GM23338 (cell line): ENCODE measurements at regions not wholly inside any gene's neighbourhood (a gene's known extent, or its start where the extent isn't known, plus 50 kb on each side); places are given as distances from the start of the nearest gene placed in this dataset.

Experiments used
- ATAC-seq: fragments of 200-7000 bp; cut with Tn5 transposase; 3 replicates; pipeline ENCODE4 v1.9.1; 2020
- DNase-seq: peaks from one replicate; pipeline ENCODE4 v3.0.0-alpha.2; 2015; ENCODE audit warnings: low spot score
- H2AFZ ChIP-seq: fragments of 200-600 bp; sonication (generic); 2 replicates; pipeline ENCODE4 v1.8.0; 2016; ENCODE audit warnings: antibody characterized with exemption, mild to moderate bottlenecking, moderate library complexity
- H3F3A ChIP-seq: fragments of 200-600 bp; sonication (generic); replicated peaks from 2 replicates; pipeline ENCODE4 v1.8.0; 2017; ENCODE audit warnings: antibody characterized with exemption, mixed run types, low read depth
- H3K27ac ChIP-seq: fragments of 200-600 bp; sonication (generic); 2 replicates; pipeline ENCODE4 v1.6.1; 2016; ENCODE audit warnings: low read depth
- H3K27me3 ChIP-seq: fragments of 200-600 bp; sonication (generic); 2 replicates; pipeline ENCODE4 v1.8.0; 2016; ENCODE audit warnings: mild to moderate bottlenecking, mixed run types, moderate library complexity; ENCODE audit not compliant: insufficient read depth
- H3K36me3 ChIP-seq: fragments of 200-600 bp; sonication (generic); 2 replicates; pipeline ENCODE4 v1.8.0; 2016; ENCODE audit warnings: mild to moderate bottlenecking; ENCODE audit not compliant: insufficient read depth
- H3K4me1 ChIP-seq: fragments of 200-600 bp; sonication (generic); 2 replicates; pipeline ENCODE4 v1.8.0; 2016; ENCODE audit warnings: mild to moderate bottlenecking, moderate library complexity; ENCODE audit not compliant: insufficient read depth
- H3K4me2 ChIP-seq: fragments of 200-600 bp; sonication (generic); 2 replicates; pipeline ENCODE4 v1.7.1; 2017; ENCODE audit warnings: mixed run types
- H3K4me3 ChIP-seq: fragments of 200-600 bp; sonication (generic); 2 replicates; pipeline ENCODE4 v1.6.1; 2016; ENCODE audit warnings: mixed run types
- H3K79me2 ChIP-seq: fragments of 200-600 bp; sonication (generic); replicated peaks from 2 replicates; pipeline ENCODE4 v1.8.0; 2017; ENCODE audit warnings: mild to moderate bottlenecking; ENCODE audit not compliant: insufficient read depth
- H3K9me2 ChIP-seq: fragments of 200-600 bp; sonication (generic); 2 replicates; pipeline ENCODE4 v1.8.0; 2017; ENCODE audit not compliant: insufficient read depth
- H4K20me1 ChIP-seq: fragments of 200-600 bp; sonication (generic); replicated peaks from 2 replicates; pipeline ENCODE4 v1.8.0; 2017; ENCODE audit warnings: mild to moderate bottlenecking; ENCODE audit not compliant: insufficient read depth
- H3K27ac Mint-ChIP-seq: 2 replicates; pipeline ENCODE4 v1.8.0; 2020; ENCODE audit warnings: inconsistent platforms, mild to moderate bottlenecking, moderate library complexity, mixed read lengths
- H3K27me3 Mint-ChIP-seq: 3 replicates; pipeline ENCODE4 v1.8.0; 2022; ENCODE audit warnings: low read depth, mild to moderate bottlenecking, moderate library complexity, mixed read lengths, inconsistent platforms; ENCODE audit not compliant: insufficient read depth, poor library complexity
- H3K36me3 Mint-ChIP-seq: 3 replicates; pipeline ENCODE4 v1.8.0; 2021; ENCODE audit warnings: low read depth, mild to moderate bottlenecking, inconsistent platforms, moderate library complexity, mixed read lengths
- H3K4me1 Mint-ChIP-seq: 3 replicates; pipeline ENCODE4 v1.8.0; 2020; ENCODE audit warnings: mild to moderate bottlenecking, inconsistent platforms, mixed read lengths
- H3K4me3 Mint-ChIP-seq: 3 replicates; pipeline ENCODE4 v1.8.0; 2021; ENCODE audit warnings: moderate library complexity, mild to moderate bottlenecking, inconsistent platforms, mixed read lengths
- H3K9me3 Mint-ChIP-seq: 3 replicates; pipeline ENCODE4 v1.8.0; 2020; ENCODE audit warnings: moderate library complexity, mild to moderate bottlenecking, inconsistent platforms, mixed read lengths
- CTCF ChIP-seq, 2 experiments: fragments of 200-600 bp in 1 of 2; sonication (generic) in 1 of 2; conservative IDR thresholded peaks; 2 replicates each; pipeline versions ENCODE4 v1.5.1 to v1.6.1; 2016 to 2017; ENCODE audit warnings: antibody characterized with exemption in 2 of 2, low read depth in 2 of 2, mild to moderate bottlenecking in 2 of 2, moderate library complexity in 1 of 2
- EZH2phosphoT487 ChIP-seq: fragments of 200-600 bp; sonication (generic); IDR thresholded peaks from one replicate; pipeline ENCODE4 v1.8.1; 2018; ENCODE audit warnings: antibody characterized with exemption; ENCODE audit not compliant: unreplicated experiment
- JUNB ChIP-seq: IDR thresholded peaks from one replicate; pipeline ENCODE4 v1.6.1; 2016; ENCODE audit warnings: antibody characterized with exemption; ENCODE audit not compliant: unreplicated experiment
- POLR2AphosphoS5 ChIP-seq: IDR thresholded peaks from 2 replicates; pipeline ENCODE4 v1.6.1; 2016; ENCODE audit warnings: antibody characterized with exemption, low read depth
- STAT1 ChIP-seq: IDR thresholded peaks from one replicate; pipeline ENCODE4 v1.6.1; 2016; ENCODE audit warnings: antibody characterized with exemption; ENCODE audit not compliant: unreplicated experiment
- ZNF331 ChIP-seq: fragments of 250-450 bp; sonication (Bioruptor Pico); IDR thresholded peaks from 2 replicates; pipeline ENCODE4 v1.5.0; 2020; ENCODE audit warnings: low read depth, mild to moderate bottlenecking, moderate library complexity
- TF ChIP-seq, protein P1 (sequence below): IDR thresholded peaks from one replicate; pipeline ENCODE4 v1.6.1; 2018; ENCODE audit warnings: antibody characterized with exemption; ENCODE audit not compliant: unreplicated experiment
- TF ChIP-seq, protein P2 (sequence below): fragments of 250-450 bp; sonication (Bioruptor Pico); IDR thresholded peaks from 2 replicates; pipeline ENCODE4 v1.5.0; 2020; ENCODE audit warnings: mild to moderate bottlenecking, moderate library complexity
- TF ChIP-seq, protein P3 (sequence below): IDR thresholded peaks from 2 replicates; pipeline ENCODE4 v1.6.1; 2016; ENCODE audit warnings: antibody characterized with exemption

- TF ChIP-seq CTCF (conservative IDR thresholded peaks at IDR 0.05; ENCODE audit: low read depth in 2 of 2) = no peak
- TF ChIP-seq, protein P1, sequence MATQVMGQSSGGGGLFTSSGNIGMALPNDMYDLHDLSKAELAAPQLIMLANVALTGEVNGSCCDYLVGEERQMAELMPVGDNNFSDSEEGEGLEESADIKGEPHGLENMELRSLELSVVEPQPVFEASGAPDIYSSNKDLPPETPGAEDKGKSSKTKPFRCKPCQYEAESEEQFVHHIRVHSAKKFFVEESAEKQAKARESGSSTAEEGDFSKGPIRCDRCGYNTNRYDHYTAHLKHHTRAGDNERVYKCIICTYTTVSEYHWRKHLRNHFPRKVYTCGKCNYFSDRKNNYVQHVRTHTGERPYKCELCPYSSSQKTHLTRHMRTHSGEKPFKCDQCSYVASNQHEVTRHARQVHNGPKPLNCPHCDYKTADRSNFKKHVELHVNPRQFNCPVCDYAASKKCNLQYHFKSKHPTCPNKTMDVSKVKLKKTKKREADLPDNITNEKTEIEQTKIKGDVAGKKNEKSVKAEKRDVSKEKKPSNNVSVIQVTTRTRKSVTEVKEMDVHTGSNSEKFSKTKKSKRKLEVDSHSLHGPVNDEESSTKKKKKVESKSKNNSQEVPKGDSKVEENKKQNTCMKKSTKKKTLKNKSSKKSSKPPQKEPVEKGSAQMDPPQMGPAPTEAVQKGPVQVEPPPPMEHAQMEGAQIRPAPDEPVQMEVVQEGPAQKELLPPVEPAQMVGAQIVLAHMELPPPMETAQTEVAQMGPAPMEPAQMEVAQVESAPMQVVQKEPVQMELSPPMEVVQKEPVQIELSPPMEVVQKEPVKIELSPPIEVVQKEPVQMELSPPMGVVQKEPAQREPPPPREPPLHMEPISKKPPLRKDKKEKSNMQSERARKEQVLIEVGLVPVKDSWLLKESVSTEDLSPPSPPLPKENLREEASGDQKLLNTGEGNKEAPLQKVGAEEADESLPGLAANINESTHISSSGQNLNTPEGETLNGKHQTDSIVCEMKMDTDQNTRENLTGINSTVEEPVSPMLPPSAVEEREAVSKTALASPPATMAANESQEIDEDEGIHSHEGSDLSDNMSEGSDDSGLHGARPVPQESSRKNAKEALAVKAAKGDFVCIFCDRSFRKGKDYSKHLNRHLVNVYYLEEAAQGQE = no peak
Measured at GRCh38 chr7:136312592-136312991, 335.4 kb upstream of the MTPN start (continued).

- H3K27ac Mint-ChIP-seq = no peak overlapping the region
- H3K4me3 Mint-ChIP-seq = no peak overlapping the region
- Histone ChIP-seq H3K27ac (no peak overlapping the region), H2AFZ (no peak overlapping the region), H3K27me3 (no peaks in the 10 kb centered on the region), H3K4me2 (no peak overlapping the region), H3K79me2 (no peaks in the 10 kb centered on the region), H3K4me3 (no peak overlapping the region), H3K4me1 (no peaks in the 10 kb centered on the region), H3K9me2 (no peaks in the 10 kb centered on the region), H4K20me1 (no peaks in the 10 kb centered on the region), H3F3A (no peaks in the 10 kb centered on the region), H3K36me3 (no peaks in the 10 kb centered on the region)
- peaks cover 3% of the 10 kb centered on the region; the same call in 1 of the 3 replicates for H3K9me3 Mint-ChIP-seq
- no peaks in the 10 kb centered on the region; the same call in 2 of the 3 replicates for H3K36me3 Mint-ChIP-seq
- H3K4me1 Mint-ChIP-seq = no peaks in the 10 kb centered on the region
- no peak for DNase-seq
- no peaks in the 10 kb centered on the region for H3K27me3 Mint-ChIP-seq
- ATAC-seq = no peak
- no peak for TF ChIP-seq EZH2phosphoT487
- TF ChIP-seq, protein P1 = no peak
- TF ChIP-seq POLR2AphosphoS5 = no peak
- TF ChIP-seq JUNB = no peak
- no peak for TF ChIP-seq ZNF331 (CRISPR knock-in tag)
- TF ChIP-seq STAT1 = no peak
- TF ChIP-seq, protein P2, sequence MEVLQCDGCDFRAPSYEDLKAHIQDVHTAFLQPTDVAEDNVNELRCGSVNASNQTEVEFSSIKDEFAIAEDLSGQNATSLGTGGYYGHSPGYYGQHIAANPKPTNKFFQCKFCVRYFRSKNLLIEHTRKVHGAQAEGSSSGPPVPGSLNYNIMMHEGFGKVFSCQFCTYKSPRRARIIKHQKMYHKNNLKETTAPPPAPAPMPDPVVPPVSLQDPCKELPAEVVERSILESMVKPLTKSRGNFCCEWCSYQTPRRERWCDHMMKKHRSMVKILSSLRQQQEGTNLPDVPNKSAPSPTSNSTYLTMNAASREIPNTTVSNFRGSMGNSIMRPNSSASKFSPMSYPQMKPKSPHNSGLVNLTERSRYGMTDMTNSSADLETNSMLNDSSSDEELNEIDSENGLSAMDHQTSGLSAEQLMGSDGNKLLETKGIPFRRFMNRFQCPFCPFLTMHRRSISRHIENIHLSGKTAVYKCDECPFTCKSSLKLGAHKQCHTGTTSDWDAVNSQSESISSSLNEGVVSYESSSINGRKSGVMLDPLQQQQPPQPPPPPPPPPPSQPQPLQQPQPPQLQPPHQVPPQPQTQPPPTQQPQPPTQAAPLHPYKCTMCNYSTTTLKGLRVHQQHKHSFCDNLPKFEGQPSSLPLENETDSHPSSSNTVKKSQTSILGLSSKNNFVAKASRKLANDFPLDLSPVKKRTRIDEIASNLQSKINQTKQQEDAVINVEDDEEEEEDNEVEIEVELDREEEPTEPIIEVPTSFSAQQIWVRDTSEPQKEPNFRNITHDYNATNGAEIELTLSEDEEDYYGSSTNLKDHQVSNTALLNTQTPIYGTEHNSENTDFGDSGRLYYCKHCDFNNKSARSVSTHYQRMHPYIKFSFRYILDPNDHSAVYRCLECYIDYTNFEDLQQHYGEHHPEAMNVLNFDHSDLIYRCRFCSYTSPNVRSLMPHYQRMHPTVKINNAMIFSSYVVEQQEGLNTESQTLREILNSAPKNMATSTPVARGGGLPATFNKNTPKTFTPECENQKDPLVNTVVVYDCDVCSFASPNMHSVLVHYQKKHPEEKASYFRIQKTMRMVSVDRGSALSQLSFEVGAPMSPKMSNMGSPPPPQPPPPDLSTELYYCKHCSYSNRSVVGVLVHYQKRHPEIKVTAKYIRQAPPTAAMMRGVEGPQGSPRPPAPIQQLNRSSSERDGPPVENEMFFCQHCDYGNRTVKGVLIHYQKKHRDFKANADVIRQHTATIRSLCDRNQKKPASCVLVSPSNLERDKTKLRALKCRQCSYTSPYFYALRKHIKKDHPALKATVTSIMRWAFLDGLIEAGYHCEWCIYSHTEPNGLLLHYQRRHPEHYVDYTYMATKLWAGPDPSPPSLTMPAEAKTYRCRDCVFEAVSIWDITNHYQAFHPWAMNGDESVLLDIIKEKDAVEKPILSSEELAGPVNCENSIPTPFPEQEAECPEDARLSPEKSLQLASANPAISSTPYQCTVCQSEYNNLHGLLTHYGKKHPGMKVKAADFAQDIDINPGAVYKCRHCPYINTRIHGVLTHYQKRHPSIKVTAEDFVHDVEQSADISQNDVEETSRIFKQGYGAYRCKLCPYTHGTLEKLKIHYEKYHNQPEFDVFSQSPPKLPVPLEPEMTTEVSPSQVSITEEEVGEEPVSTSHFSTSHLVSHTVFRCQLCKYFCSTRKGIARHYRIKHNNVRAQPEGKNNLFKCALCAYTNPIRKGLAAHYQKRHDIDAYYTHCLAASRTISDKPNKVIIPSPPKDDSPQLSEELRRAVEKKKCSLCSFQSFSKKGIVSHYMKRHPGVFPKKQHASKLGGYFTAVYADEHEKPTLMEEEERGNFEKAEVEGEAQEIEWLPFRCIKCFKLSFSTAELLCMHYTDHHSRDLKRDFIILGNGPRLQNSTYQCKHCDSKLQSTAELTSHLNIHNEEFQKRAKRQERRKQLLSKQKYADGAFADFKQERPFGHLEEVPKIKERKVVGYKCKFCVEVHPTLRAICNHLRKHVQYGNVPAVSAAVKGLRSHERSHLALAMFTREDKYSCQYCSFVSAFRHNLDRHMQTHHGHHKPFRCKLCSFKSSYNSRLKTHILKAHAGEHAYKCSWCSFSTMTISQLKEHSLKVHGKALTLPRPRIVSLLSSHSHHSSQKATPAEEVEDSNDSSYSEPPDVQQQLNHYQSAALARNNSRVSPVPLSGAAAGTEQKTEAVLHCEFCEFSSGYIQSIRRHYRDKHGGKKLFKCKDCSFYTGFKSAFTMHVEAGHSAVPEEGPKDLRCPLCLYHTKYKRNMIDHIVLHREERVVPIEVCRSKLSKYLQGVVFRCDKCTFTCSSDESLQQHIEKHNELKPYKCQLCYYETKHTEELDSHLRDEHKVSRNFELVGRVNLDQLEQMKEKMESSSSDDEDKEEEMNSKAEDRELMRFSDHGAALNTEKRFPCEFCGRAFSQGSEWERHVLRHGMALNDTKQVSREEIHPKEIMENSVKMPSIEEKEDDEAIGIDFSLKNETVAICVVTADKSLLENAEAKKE (CRISPR knock-in tag) = no peak
- TF ChIP-seq, protein P3, sequence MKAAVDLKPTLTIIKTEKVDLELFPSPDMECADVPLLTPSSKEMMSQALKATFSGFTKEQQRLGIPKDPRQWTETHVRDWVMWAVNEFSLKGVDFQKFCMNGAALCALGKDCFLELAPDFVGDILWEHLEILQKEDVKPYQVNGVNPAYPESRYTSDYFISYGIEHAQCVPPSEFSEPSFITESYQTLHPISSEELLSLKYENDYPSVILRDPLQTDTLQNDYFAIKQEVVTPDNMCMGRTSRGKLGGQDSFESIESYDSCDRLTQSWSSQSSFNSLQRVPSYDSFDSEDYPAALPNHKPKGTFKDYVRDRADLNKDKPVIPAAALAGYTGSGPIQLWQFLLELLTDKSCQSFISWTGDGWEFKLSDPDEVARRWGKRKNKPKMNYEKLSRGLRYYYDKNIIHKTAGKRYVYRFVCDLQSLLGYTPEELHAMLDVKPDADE = no peak
Measured at GRCh38 chr7:136309407-136309806, 332.2 kb upstream of the MTPN start.
